CD4-positive, alpha-beta T cell treated with Interferon gamma for 1 hour (primary cell): ENCODE measurements at regions not wholly inside any gene's neighbourhood (a gene's known extent, or its start where the extent isn't known, plus 50 kb on each side); places are given as distances from the start of the nearest gene placed in this dataset.

Experiments
- DNase-seq: peaks from one replicate; pipeline ENCODE4 v3.0.0-alpha.2; 2020

- DNase-seq: no peak
Observed at GRCh38 chr22:22811016-22812009, 76.3 kb upstream of the IGLL5 start.

GRCh38 chr22:22812031-22812905 lies 75.3 kb upstream of the IGLL5 start:
- DNase-seq: no peak

- no peak for DNase-seq
Observed at GRCh38 chr22:22813126-22814075, 74.2 kb upstream of the IGLL5 start.

DNA sequence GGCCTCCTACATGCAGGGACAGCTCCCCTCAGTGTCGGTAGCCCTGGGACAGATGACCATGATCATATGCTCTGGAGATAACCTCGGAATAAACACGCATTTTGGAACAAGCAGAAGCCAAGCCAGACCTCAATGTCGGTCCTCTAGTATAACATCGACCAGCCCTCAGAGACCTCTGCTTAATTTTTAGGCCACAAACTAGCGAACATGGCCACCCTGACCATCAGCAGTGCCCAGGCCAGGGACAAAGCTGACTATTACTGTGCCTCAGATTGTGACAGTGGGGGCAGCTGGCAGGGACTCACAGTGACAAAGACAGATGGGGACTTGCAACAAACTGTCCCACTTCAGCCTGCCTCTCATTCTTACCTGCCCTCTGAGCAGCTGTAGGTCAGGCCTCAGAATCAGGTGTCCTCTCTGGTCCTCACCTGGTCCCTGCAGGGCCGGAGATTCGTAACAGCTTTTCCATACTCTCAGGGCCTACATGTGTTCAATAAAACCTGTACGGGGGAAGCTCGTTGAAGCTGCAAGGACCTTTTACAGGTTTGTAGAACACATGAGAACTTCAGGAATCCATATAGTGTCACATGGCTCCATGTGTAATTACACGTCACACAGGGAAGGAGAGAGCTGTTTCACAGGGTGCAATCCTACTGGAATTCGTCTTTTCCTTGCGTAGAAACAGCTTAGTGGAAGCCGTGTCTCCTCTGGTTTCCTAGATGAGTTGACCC lies 72.8 kb upstream of the IGLL5 start:
- no peak for DNase-seq

GRCh38 chr22:22815397-22816170 lies 72.0 kb upstream of the IGLL5 start:
- no peak for DNase-seq

GRCh38 chr22:22816171-22816514 lies 71.5 kb upstream of the IGLL5 start:
- no peak for DNase-seq

GRCh38 chr22:22816766-22817410 lies 70.7 kb upstream of the IGLL5 start:
- DNase-seq: no peak

- no peak for DNase-seq
Observed at GRCh38 chr22:22817468-22818201, 70.0 kb upstream of the IGLL5 start.

DNA sequence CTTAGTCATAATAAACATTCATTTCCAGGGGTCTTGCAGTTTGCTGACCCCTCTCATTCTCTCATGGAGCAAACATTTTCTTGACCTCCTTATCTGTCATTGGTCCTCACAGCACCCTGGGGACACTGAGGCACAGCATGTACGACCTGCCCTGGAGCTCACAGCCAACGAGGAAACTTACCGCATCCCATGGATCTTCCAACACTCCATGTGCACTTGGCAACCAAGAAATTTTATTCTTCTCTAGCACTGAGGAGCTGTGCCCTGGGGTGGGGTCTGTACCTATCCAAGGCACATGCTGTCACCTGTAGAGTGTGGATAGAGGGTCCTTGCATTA lies 69.4 kb upstream of the IGLL5 start:
- no peak for DNase-seq

DNA sequence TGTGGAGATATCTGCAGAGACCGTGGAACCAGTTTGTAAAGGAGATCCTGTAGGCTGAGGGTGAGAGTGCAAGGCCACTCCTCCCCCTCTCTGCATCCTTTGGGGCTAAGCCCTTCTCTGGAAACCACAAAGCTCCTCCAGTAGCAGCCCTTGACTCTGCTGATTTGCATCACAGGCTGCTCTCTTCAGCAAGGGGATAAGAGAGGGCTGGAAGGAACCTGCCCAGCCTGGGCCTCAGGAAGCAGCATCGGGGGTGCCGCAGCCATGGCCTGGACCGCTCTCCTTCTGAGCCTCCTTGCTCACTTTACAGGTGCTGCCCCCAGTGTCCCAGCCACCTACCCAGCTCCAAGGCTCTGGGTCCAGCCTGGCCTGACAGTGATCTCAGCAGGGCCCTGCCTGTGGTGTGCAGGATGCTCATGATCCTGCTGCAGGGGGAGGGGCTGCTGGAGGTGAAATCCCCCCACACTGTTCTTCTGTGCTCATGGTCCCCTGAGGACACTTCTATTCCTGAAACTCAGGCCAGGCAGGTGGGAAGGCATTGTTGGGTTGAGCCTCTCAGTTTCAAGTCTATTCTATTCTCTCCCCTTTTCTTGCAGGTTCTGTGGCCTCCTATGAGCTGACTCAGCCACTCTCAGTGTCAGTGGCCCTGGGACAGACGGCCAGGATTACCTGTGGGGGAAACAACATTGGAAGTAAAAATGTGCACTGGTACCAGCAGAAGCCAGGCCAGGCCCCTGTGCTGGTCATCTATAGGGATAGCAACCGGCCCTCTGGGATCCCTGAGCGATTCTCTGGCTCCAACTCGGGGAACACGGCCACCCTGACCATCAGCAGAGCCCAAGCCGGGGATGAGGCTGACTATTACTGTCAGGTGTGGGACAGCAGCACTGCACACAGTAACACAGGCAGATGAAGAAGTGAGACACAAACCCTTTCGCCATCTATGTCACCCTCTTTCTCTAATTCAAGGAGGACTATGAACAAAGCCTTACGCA lies 68.5 kb upstream of the IGLL5 start:
- DNase-seq: no peak

- DNase-seq: no peak
Observed at GRCh38 chr22:22820076-22820475, 67.5 kb upstream of the IGLL5 start.

DNA sequence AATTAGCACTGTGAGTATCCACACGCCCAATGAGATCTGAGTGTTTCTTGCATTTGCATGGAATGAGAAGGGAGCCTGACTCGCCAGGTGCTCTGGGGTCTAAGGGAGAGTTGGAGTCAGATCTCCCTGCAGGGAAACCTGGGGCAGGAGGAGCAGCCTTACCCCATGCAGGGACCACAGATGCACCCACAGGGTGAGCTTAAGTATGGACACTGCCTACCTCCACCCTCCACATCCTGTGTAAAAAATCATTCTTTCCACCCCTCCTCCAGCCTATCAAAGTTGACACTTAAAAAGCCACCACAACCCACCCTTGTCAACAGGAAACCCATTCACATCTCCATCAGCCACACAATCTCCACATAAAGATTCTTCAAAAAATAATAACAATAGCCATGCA lies 67.0 kb upstream of the IGLL5 start:
- DNase-seq: no peak

- DNase-seq: no peak
Observed at GRCh38 chr22:22821340-22821739, 66.3 kb upstream of the IGLL5 start.

DNA sequence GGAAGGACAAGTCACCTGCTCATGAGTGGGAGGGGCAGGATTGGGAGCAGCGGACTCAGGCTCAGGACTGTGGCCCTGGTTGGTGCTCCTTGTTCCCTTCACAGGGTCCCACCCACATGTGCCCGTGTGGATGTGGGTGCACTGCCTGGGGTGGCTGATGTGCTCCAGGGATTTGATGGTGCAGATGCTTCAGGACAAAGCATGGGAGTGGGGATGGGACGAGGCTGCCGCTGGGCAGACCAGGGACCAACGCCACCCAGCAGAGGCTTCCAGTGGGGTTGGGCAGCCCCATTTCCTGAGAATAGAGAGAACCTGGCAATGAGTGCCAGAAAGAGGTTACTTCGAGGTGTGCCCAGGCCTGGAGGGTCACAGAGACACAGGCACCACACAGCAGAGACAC lies 65.5 kb upstream of the IGLL5 start:
- no peak for DNase-seq

DNA sequence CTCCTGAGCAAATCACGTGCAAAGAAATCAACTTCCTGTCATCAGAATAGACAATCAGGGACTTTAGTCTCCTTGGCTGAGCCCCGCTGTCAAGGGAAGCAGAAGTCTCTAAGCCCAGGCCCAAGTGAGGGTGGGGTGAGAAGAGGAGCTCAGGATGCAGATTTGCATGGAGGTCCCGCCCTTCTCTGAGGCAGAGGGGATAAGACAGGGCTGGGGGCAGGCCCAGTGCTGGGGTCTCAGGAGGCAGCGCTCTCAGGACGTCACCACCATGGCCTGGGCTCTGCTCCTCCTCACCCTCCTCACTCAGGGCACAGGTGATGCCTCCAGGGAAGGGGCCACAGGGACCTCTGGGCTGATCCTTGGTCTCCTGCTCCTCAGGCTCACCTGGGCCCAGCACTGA lies 65.1 kb upstream of the IGLL5 start:
- DNase-seq: peak; percentile 26

DNA sequence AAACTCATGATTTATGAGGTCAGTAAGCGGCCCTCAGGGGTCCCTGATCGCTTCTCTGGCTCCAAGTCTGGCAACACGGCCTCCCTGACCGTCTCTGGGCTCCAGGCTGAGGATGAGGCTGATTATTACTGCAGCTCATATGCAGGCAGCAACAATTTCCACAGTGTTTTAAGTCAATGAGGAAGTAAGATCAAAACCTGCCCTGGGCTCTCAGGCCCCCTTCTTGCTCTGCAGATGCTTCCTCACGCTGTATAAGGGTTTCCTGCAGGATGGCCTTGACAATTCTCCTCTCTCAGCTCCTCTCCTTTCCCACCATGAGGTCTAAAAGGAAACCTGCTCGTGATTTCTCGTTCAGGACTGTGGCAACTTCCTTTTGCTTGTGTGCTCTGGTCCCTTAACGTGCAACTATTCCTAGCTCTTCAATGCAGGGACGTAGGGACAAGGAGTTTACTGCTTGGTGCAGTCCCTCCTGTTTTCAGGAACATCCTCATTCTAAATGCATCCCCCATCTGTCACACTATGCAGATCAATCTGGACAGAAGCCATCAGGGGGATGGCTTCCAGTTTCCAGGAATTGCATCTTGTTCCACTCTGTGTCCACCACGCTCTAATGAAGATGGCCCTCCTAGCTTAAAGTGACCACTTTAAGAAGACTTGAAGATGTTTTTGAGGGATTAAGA lies 64.3 kb upstream of the IGLL5 start:
- no peak for DNase-seq

- no peak for DNase-seq
Observed at GRCh38 chr22:22824340-22825212, 63.0 kb upstream of the IGLL5 start.
